ENCODE measurements at regions not wholly inside any gene's neighbourhood (a gene's known extent, or its start where the extent isn't known, plus 50 kb on each side); places are given as distances from the start of the nearest gene placed in this dataset.

GRCh38 chr12:33609910-33610309 lies 170.3 kb upstream of the SYT10 start:
- Histone ChIP-seq H3K27me3 (ENCODE audit: insufficient read depth, low read length) (no peaks in the 10 kb centered on the region), H3K27ac (ENCODE audit: insufficient read length, low read depth, low read length) (no peak overlapping the region), H2AFZ (ENCODE audit: low read length) (no peak overlapping the region), H3K56ac (ENCODE audit: insufficient read length, low read depth, low read length) (no peak overlapping the region), H4K20me1 (ENCODE audit: control insufficient read depth, insufficient read depth, insufficient read length) (no peaks in the 10 kb centered on the region), H3K4me2 (ENCODE audit: insufficient read depth, insufficient read length, low read length) (no peak overlapping the region), H3K18ac (ENCODE audit: insufficient read length, low read depth, low read length) (no peak overlapping the region), H3T11ph (ENCODE audit: low read length) (no peak overlapping the region), H2BK120ac (ENCODE audit: low read depth, low read length, poor library complexity, severe bottlenecking) (no peak overlapping the region), H2BK5ac (ENCODE audit: insufficient read length, low read length) (no peak overlapping the region), H2BK12ac (ENCODE audit: insufficient read length, low read depth, low read length) (no peak overlapping the region), H3K23ac (ENCODE audit: insufficient read length, low read depth, low read length) (no peak overlapping the region), H3K79me2 (ENCODE audit: insufficient read depth, low read length) (no peaks in the 10 kb centered on the region), H3K4ac (ENCODE audit: low read depth, low read length) (no peak overlapping the region), H3K9ac (ENCODE audit: extremely low read depth, insufficient read length, low read length) (no peak overlapping the region), H2BK15ac (ENCODE audit: low read depth, low read length) (no peak overlapping the region), H2AK5ac (ENCODE audit: insufficient read length, low read length) (no peak overlapping the region), H3K14ac (ENCODE audit: insufficient read depth, low read length) (no peak overlapping the region), H3K4me1 (ENCODE audit: insufficient read depth, low read length) (no peaks in the 10 kb centered on the region), H4K91ac (ENCODE audit: insufficient read length, low read depth, low read length) (no peak overlapping the region), H4K5ac (ENCODE audit: insufficient read length, low read depth, low read length) (no peak overlapping the region), H4K8ac (replicated peaks; ENCODE audit: insufficient read length, low read depth, low read length) (no peak overlapping the region), H2BK20ac (ENCODE audit: low read depth, low read length, poor library complexity, severe bottlenecking) (no peak overlapping the region), H3K79me1 (ENCODE audit: insufficient read depth, low read depth, low read length, poor library complexity, severe bottlenecking) (no peaks in the 10 kb centered on the region), H3K9me3 (ENCODE audit: control insufficient read depth, low read depth, low read length) (no peaks in the 10 kb centered on the region), H3K23me2 (ENCODE audit: insufficient read length, low read depth, low read length, poor library complexity, severe bottlenecking) (no peaks in the 10 kb centered on the region)
- no peak for DNase-seq
- Mint-ChIP-seq H3K27ac (no peak overlapping the region), H3K4me1 (peaks cover 2% of the 10 kb centered on the region in 2 experiments; a peak in 1 of 4 replicates), H3K4me3 (no peak overlapping the region), H3K9me3 (no peaks in the 10 kb centered on the region; a peak in 1 of 5 replicates), H3K36me3 (ENCODE audit: insufficient read depth in 1 of 3, low read depth in 3 of 3) (peaks cover 0 to 4% (median 0%) of the 10 kb centered on the region in 3 experiments; a peak in 1 of 7 replicates), H3K27me3 (ENCODE audit: low read depth) (no peaks in the 10 kb centered on the region)
- no peak for TF ChIP-seq CTCF (conservative IDR thresholded peaks at IDR 0.05)
- WGBS (ENCODE audit: extremely low coverage, insufficient read length, low lambda C conversion rate) = no CpG with 5 or more reads among the region's 4 CpGs

Measured in H9 (cell line).